ENCODE measurements at regions not wholly inside any gene's neighbourhood (a gene's known extent, or its start where the extent isn't known, plus 50 kb on each side); places are given as distances from the start of the nearest gene placed in this dataset.

DNA sequence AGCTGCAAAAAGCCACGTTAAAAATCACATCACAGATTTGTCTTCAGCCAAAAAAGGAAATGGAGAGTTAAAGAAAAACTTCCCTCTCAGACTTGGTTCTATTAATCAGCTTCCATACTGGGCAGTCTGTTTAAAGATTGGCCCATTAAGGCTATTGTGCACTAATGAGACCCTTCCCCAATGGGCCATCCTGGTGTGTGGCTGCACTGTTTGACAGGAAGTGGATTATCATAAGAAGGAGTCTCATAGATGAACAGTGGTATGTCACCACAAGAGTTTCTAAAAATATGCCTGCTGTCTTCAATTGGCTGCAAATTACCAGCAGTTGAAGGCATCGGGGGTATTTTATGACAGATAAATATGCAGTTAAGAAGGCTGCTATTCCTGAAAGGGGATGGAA is 247.6 kb upstream of the THSD7B start:
- ChIA-PET CTCF (no interaction called here), POLR2A (no interaction called here)
- H3K27me3 Mint-ChIP-seq = peaks cover 49% of the 10 kb centered on the region
- ATAC-seq (ENCODE audit: poor library complexity) (no peak), DNase-seq (no peak)
- TF ChIP-seq, protein P1, sequence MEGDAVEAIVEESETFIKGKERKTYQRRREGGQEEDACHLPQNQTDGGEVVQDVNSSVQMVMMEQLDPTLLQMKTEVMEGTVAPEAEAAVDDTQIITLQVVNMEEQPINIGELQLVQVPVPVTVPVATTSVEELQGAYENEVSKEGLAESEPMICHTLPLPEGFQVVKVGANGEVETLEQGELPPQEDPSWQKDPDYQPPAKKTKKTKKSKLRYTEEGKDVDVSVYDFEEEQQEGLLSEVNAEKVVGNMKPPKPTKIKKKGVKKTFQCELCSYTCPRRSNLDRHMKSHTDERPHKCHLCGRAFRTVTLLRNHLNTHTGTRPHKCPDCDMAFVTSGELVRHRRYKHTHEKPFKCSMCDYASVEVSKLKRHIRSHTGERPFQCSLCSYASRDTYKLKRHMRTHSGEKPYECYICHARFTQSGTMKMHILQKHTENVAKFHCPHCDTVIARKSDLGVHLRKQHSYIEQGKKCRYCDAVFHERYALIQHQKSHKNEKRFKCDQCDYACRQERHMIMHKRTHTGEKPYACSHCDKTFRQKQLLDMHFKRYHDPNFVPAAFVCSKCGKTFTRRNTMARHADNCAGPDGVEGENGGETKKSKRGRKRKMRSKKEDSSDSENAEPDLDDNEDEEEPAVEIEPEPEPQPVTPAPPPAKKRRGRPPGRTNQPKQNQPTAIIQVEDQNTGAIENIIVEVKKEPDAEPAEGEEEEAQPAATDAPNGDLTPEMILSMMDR (IDR thresholded peaks at IDR 0.05) = no peak
- Histone ChIP-seq H3K27ac (ENCODE audit: low read depth in 1 of 2, low read length in 2 of 2) (no peak overlapping the region), H3K4me1 (ENCODE audit: insufficient read depth, low read length) (no peaks in the 10 kb centered on the region), H3K9me3 (ENCODE audit: control insufficient read depth in 1 of 2, insufficient read depth in 1 of 2, low read length in 2 of 2) (no peaks in the 10 kb centered on the region), H3K36me3 (ENCODE audit: insufficient read depth, low read length) (no peaks in the 10 kb centered on the region), H3K27me3 (ENCODE audit: control insufficient read depth in 1 of 2, insufficient read depth in 2 of 2, low read length in 2 of 2) (peaks cover 0 to 4% of the 10 kb centered on the region in 2 experiments), H3K4me3 (ENCODE audit: low read length) (no peak overlapping the region)
- intact Hi-C loops (cut with DNase I, micrococcal nuclease) = no loop called here
- no peaks in the 10 kb centered on the region for H3K36me3 Mint-ChIP-seq (ENCODE audit: low read depth)
- no peaks in the 10 kb centered on the region for H3K4me1 Mint-ChIP-seq (ENCODE audit: low read depth)
- no peaks in the 10 kb centered on the region for H3K9me3 Mint-ChIP-seq
- H3K27ac Mint-ChIP-seq = no peak overlapping the region
- H3K4me3 Mint-ChIP-seq = no peak overlapping the region

DNA sequence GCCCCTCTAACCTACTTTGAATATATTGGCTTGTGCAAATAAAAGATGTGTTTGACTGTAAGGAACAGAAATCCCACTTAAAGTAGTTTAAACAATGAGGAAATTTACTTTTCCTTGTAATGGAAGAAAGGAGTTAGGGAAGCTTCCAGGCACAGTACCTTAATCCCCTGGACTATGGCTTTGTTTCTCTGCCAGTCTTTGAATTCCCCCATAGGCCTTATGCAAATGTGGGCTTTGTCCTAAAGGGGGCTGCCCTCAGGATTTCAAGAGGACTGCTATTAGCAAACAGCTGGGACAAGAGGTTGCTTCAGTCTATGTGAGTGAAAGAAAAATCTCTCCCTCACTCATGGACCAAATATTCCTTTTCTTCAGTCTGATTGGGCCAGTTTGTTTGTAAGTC is 255.1 kb upstream of the THSD7B start:
- Mint-ChIP-seq H3K4me1 (ENCODE audit: low read depth) (no peaks in the 10 kb centered on the region), H3K27me3 (peaks cover 50% of the 10 kb centered on the region), H3K36me3 (ENCODE audit: low read depth) (no peaks in the 10 kb centered on the region), H3K9me3 (no peaks in the 10 kb centered on the region), H3K4me3 (no peak overlapping the region), H3K27ac (no peak overlapping the region)
- Histone ChIP-seq H3K4me1 (ENCODE audit: insufficient read depth, low read length) (no peaks in the 10 kb centered on the region), H3K4me3 (ENCODE audit: low read length) (no peak overlapping the region), H3K9me3 (ENCODE audit: control insufficient read depth in 1 of 2, insufficient read depth in 1 of 2, low read length in 2 of 2) (no peaks in the 10 kb centered on the region), H3K27me3 (ENCODE audit: control insufficient read depth in 1 of 2, insufficient read depth in 2 of 2, low read length in 2 of 2) (no peaks in the 10 kb centered on the region), H3K27ac (ENCODE audit: low read depth in 1 of 2, low read length in 2 of 2) (no peak overlapping the region), H3K36me3 (ENCODE audit: insufficient read depth, low read length) (no peaks in the 10 kb centered on the region)
- ChIA-PET POLR2A (no interaction called here), CTCF (no interaction called here)
- DNase-seq (no peak), ATAC-seq (ENCODE audit: poor library complexity) (no peak)
- intact Hi-C loops (cut with DNase I, micrococcal nuclease) = no loop called here
- TF ChIP-seq, protein P1 (IDR thresholded peaks at IDR 0.05) = no peak

DNA sequence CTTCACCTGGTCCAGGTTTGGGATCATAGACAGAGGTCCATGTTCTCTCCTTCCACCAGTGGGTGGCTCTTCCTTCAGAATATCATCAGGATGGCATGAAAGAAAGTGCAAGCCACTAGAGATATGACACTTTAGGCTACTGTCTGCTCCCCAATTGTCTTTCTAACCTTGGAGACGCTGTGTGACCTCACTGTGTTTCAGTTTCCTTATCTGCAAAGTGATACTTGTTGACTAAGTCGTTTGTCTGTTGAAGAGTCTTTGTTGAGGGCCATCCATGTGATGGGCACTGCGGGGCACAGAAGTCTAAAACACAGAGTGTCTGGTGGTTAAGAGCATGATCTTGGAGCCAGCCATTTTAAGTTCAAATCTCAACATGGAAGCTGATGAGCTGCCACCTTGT is 259.9 kb upstream of the THSD7B start:
- ChIA-PET POLR2A (no interaction called here), CTCF (no interaction called here)
- no peaks in the 10 kb centered on the region for H3K9me3 ChIP-seq (ENCODE audit: control insufficient read depth in 1 of 2, insufficient read depth in 1 of 2, low read length in 2 of 2)
- intact Hi-C loops (cut with DNase I, micrococcal nuclease) = no loop called here
- H3K27me3 Mint-ChIP-seq = peaks cover 28% of the 10 kb centered on the region
- TF ChIP-seq, protein P1 (IDR thresholded peaks at IDR 0.05) = no peak
- no peaks in the 10 kb centered on the region for H3K4me1 Mint-ChIP-seq (ENCODE audit: low read depth)
- H3K36me3 Mint-ChIP-seq (ENCODE audit: low read depth) = no peaks in the 10 kb centered on the region
- no peaks in the 10 kb centered on the region for H3K27me3 ChIP-seq (ENCODE audit: control insufficient read depth in 1 of 2, insufficient read depth in 2 of 2, low read length in 2 of 2)
- DNase-seq (no peak), ATAC-seq (ENCODE audit: poor library complexity) (no peak)
- no peak overlapping the region for H3K4me3 ChIP-seq (ENCODE audit: low read length)
- H3K9me3 Mint-ChIP-seq = no peaks in the 10 kb centered on the region
- H3K27ac ChIP-seq (ENCODE audit: low read depth in 1 of 2, low read length in 2 of 2) = no peak overlapping the region
- H3K4me1 ChIP-seq (ENCODE audit: insufficient read depth, low read length) = no peaks in the 10 kb centered on the region
- H3K4me3 Mint-ChIP-seq = no peak overlapping the region
- no peaks in the 10 kb centered on the region for H3K36me3 ChIP-seq (ENCODE audit: insufficient read depth, low read length)
- no peak overlapping the region for H3K27ac Mint-ChIP-seq
